HCT116 (cell line): ENCODE measurements at regions not wholly inside any gene's neighbourhood (a gene's known extent, or its start where the extent isn't known, plus 50 kb on each side); places are given as distances from the start of the nearest gene placed in this dataset.

Experiments
- ATAC-seq: fragments of 200-7000 bp; cut with Tn5 transposase; 2 replicates; pipeline ENCODE4 v1.9.1; 2020; ENCODE audit warnings: mild to moderate bottlenecking, moderate library complexity
- BruUV-seq: library from RNA; stranded (reverse); fragments of 400-500 nt; replicated peaks from 2 replicates; lab custom pipeline; 2021; lab: Mats Ljungman, UMichigan
- CTCF ChIA-PET: fragments of 300-600 bp; sonication (Branson Sonifier 250); formaldehyde crosslinking; loops from one replicate; lab custom pipeline; 2021; ENCODE audit warnings: antibody characterized with exemption; lab: Charles Lee
- POLR2A ChIA-PET: fragments of 300-600, 350-600 bp; sonication (Branson Sonifier 250); formaldehyde crosslinking; loops from one replicate; lab custom pipeline; 2021; ENCODE audit warnings: antibody characterized with exemption; lab: Charles Lee
- RAD21 ChIA-PET, 2 experiments: fragments of 300-600 bp; sonication (Branson Sonifier 250); formaldehyde crosslinking; loops; one replicate each; lab custom pipeline; 2023; ENCODE audit warnings: low total read pairs in 2 of 2; ENCODE audit not compliant: uncharacterized antibody in 2 of 2, unreplicated experiment in 2 of 2, low non-redundant PET in 1 of 2; lab: Charles Lee
- DNase-seq: peaks from one replicate; pipeline ENCODE4 v3.0.0-alpha.2; 2010; ENCODE audit warnings: low read depth, low spot score
- H2AFZ ChIP-seq: fragments of 200-600 bp; shearing (Covaris generic), sonication (generic); 2 replicates; pipeline ENCODE4 v1.6.1; 2017; ENCODE audit warnings: low read depth, mixed run types, mixed read lengths, antibody characterized with exemption, low read length; ENCODE audit not compliant: poor library complexity, severe bottlenecking
- H3K27ac ChIP-seq: 2 replicates; pipeline ENCODE4 v1.5.1; 2012; ENCODE audit warnings: low read depth, low read length
- H3K27me3 ChIP-seq: fragments of 200-600 bp; sonication (generic); 2 replicates; pipeline ENCODE4 v1.6.1; 2016; ENCODE audit warnings: mixed run types, low read length, mixed read lengths; ENCODE audit not compliant: insufficient read depth
- H3K36me3 ChIP-seq, 2 experiments: fragments of 200-500 bp in 1 of 2; fragments of 200-600 bp in 1 of 2; sonication (Bioruptor generic) in 1 of 2; sonication (generic) in 1 of 2; 2 replicates each; pipeline versions ENCODE4 v1.5.1 to v1.6.1; 2014 to 2016; ENCODE audit warnings: low read length in 2 of 2, inconsistent platforms in 1 of 2, mixed read lengths in 1 of 2, mixed run types in 1 of 2; ENCODE audit not compliant: insufficient read depth in 2 of 2, control insufficient read depth in 1 of 2
- H3K4me1 ChIP-seq, 2 experiments: fragments of 200-600 bp in 1 of 2; sonication (generic) in 1 of 2; 2 replicates each; pipeline versions ENCODE4 v1.5.1 to v1.6.1; 2012 to 2017; ENCODE audit warnings: low read length in 2 of 2, inconsistent platforms in 1 of 2, mild to moderate bottlenecking in 1 of 2, mixed read lengths in 1 of 2, mixed run types in 1 of 2, moderate library complexity in 1 of 2; ENCODE audit not compliant: insufficient read depth in 2 of 2, control insufficient read depth in 1 of 2
- H3K4me2 ChIP-seq: fragments of 200-600 bp; sonication (generic); 2 replicates; pipeline ENCODE4 v1.6.1; 2017; ENCODE audit warnings: mixed run types, low read length, mixed read lengths
- H3K4me3 ChIP-seq, 2 experiments: fragments of 200-600 bp in 1 of 2; sonication (generic) in 1 of 2; replicated peaks in 1 of 2; 2 replicates each; pipeline ENCODE4 v1.5.1; 2011 to 2016; ENCODE audit warnings: low read length in 2 of 2, control low read depth in 1 of 2, low read depth in 1 of 2, mild to moderate bottlenecking in 1 of 2, mixed read lengths in 1 of 2, mixed run types in 1 of 2
- H3K79me2 ChIP-seq: fragments of 200-600 bp; sonication (generic); 2 replicates; pipeline ENCODE4 v1.6.1; 2017; ENCODE audit warnings: mild to moderate bottlenecking, mixed run types, low read length, moderate library complexity, mixed read lengths; ENCODE audit not compliant: insufficient read depth
- H3K9ac ChIP-seq: fragments of 200-600 bp; sonication (generic); 2 replicates; pipeline ENCODE4 v1.6.1; 2016; ENCODE audit warnings: low read length, mixed read lengths
- H3K9me2 ChIP-seq: fragments of 200-600 bp; sonication (generic), shearing (Covaris generic); 2 replicates; pipeline ENCODE4 v1.6.1; 2017; ENCODE audit warnings: mixed run types, mild to moderate bottlenecking, moderate library complexity; ENCODE audit not compliant: insufficient read depth
- H3K9me3 ChIP-seq, 2 experiments: fragments of 200-500 bp in 1 of 2; fragments of 200-600 bp in 1 of 2; sonication (Bioruptor generic) in 1 of 2; sonication (generic) in 1 of 2; 2 replicates each; pipeline ENCODE4 v1.6.1; 2014 to 2017; ENCODE audit warnings: low read length in 2 of 2, mixed read lengths in 2 of 2, inconsistent platforms in 1 of 2, low read depth in 1 of 2, mild to moderate bottlenecking in 1 of 2, mixed run types in 1 of 2, moderate library complexity in 1 of 2; ENCODE audit not compliant: control insufficient read depth in 1 of 2, insufficient read depth in 1 of 2
- H4K20me1 ChIP-seq: fragments of 200-600 bp; sonication (generic), shearing (Covaris generic); 2 replicates; pipeline ENCODE4 v1.6.1; 2017; ENCODE audit warnings: mixed run types, mild to moderate bottlenecking, moderate library complexity; ENCODE audit not compliant: insufficient read depth
- EGR1 ChIP-seq: IDR thresholded peaks from 2 replicates; pipeline ENCODE4 v1.6.1; 2012; ENCODE audit warnings: low read depth
- ELF1 ChIP-seq: IDR thresholded peaks from 2 replicates; pipeline ENCODE4 v1.6.1; 2012; ENCODE audit warnings: low read depth, borderline replicate concordance
- EZH2phosphoT487 ChIP-seq: fragments of 200-600 bp; IDR thresholded peaks from 2 replicates; pipeline ENCODE4 v1.6.1; 2018; ENCODE audit warnings: antibody characterized with exemption, borderline replicate concordance
- JUND ChIP-seq: IDR thresholded peaks from 2 replicates; pipeline ENCODE4 v1.6.1; 2012
- POLR2AphosphoS5 ChIP-seq: IDR thresholded peaks from 2 replicates; pipeline ENCODE4 v1.6.1; 2011; ENCODE audit warnings: mild to moderate bottlenecking, low read depth, low read length, moderate library complexity
- intact Hi-C: fragments of 100-400 bp; cut with micrococcal nuclease; formaldehyde crosslinking; loops from 2 replicates; pipeline ENCODE4 v1.10.0; 2022
- TF ChIP-seq, protein P1 (sequence below): IDR thresholded peaks from 2 replicates; pipeline ENCODE4 v1.6.1; 2012; ENCODE audit warnings: low read depth

- Histone ChIP-seq H3K4me3 (no peak overlapping the region), H3K9ac (no peak overlapping the region), H3K36me3 (no peaks in the 10 kb centered on the region), H3K4me2 (no peak overlapping the region), H3K27me3 (no peaks in the 10 kb centered on the region), H3K9me3 (peaks cover 3 to 12% of the 10 kb centered on the region in 2 experiments; a peak in 2 of 4 replicates), H3K9me2 (no peaks in the 10 kb centered on the region), H3K79me2 (no peaks in the 10 kb centered on the region), H3K27ac (no peak overlapping the region), H4K20me1 (no peaks in the 10 kb centered on the region), H3K4me1 (no peaks in the 10 kb centered on the region), H2AFZ (no peak overlapping the region)
- ChIA-PET RAD21 (no interaction called here), POLR2A (no interaction called here), CTCF (no interaction called here)
- no peak for DNase-seq
- no TSS peak for BruUV-seq
- TF ChIP-seq EZH2phosphoT487, result no peak
- no peak for TF ChIP-seq POLR2AphosphoS5
- no peak for TF ChIP-seq JUND
- TF ChIP-seq EGR1, result no peak
- ATAC-seq, result no peak
- intact Hi-C loops, result no loop called here
These were observed 1457.2 kb upstream of the WWC1 start for GRCh38 chr5:166834246-166834645.

- BruUV-seq, result no TSS peak
- H3K79me2 ChIP-seq, result no peaks in the 10 kb centered on the region
- RAD21 ChIA-PET, result no interaction called here
- POLR2A ChIA-PET, result no interaction called here
- no peak overlapping the region for H3K4me2 ChIP-seq
- no peaks in the 10 kb centered on the region for H3K27me3 ChIP-seq
- H4K20me1 ChIP-seq, result no peaks in the 10 kb centered on the region
- H3K27ac ChIP-seq, result no peak overlapping the region
- CTCF ChIA-PET, result no interaction called here
- H3K9ac ChIP-seq, result no peak overlapping the region
- H2AFZ ChIP-seq, result no peak overlapping the region
- intact Hi-C loops, result no loop called here
- no peak for DNase-seq
- no peak overlapping the region for H3K4me3 ChIP-seq
- ATAC-seq, result no peak
- no peaks in the 10 kb centered on the region for H3K36me3 ChIP-seq
- no peaks in the 10 kb centered on the region for H3K9me2 ChIP-seq
- TF ChIP-seq ELF1, result no peak
- TF ChIP-seq, protein P1, sequence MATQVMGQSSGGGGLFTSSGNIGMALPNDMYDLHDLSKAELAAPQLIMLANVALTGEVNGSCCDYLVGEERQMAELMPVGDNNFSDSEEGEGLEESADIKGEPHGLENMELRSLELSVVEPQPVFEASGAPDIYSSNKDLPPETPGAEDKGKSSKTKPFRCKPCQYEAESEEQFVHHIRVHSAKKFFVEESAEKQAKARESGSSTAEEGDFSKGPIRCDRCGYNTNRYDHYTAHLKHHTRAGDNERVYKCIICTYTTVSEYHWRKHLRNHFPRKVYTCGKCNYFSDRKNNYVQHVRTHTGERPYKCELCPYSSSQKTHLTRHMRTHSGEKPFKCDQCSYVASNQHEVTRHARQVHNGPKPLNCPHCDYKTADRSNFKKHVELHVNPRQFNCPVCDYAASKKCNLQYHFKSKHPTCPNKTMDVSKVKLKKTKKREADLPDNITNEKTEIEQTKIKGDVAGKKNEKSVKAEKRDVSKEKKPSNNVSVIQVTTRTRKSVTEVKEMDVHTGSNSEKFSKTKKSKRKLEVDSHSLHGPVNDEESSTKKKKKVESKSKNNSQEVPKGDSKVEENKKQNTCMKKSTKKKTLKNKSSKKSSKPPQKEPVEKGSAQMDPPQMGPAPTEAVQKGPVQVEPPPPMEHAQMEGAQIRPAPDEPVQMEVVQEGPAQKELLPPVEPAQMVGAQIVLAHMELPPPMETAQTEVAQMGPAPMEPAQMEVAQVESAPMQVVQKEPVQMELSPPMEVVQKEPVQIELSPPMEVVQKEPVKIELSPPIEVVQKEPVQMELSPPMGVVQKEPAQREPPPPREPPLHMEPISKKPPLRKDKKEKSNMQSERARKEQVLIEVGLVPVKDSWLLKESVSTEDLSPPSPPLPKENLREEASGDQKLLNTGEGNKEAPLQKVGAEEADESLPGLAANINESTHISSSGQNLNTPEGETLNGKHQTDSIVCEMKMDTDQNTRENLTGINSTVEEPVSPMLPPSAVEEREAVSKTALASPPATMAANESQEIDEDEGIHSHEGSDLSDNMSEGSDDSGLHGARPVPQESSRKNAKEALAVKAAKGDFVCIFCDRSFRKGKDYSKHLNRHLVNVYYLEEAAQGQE, result peak; percentile 48
- peaks cover 0 to 17% of the 10 kb centered on the region in 2 experiments; a peak in 2 of 4 replicates for H3K9me3 ChIP-seq
- H3K4me1 ChIP-seq, result no peaks in the 10 kb centered on the region
These were observed 1446.4 kb upstream of the WWC1 start for GRCh38 chr5:166845044-166845443.
